Medulla oblongata (tissue), 1 donor: ENCODE measurements at regions not wholly inside any gene's neighbourhood (a gene's known extent, or its start where the extent isn't known, plus 50 kb on each side); places are given as distances from the start of the nearest gene placed in this dataset.
A peak's percentile ranks its signal among the peaks of the same experiment; 100 is the strongest.
"Not testable (repeated sequence)": the region's sequence is repeated elsewhere in the genome, so short reads cannot be mapped to it uniquely, and the experiment has no call there.

ENCODE experiments used
- DNase-seq: peaks from one replicate; pipeline ENCODE4 v3.0.0-alpha.2; 2015; ENCODE audit errors: extremely low spot score

DNA sequence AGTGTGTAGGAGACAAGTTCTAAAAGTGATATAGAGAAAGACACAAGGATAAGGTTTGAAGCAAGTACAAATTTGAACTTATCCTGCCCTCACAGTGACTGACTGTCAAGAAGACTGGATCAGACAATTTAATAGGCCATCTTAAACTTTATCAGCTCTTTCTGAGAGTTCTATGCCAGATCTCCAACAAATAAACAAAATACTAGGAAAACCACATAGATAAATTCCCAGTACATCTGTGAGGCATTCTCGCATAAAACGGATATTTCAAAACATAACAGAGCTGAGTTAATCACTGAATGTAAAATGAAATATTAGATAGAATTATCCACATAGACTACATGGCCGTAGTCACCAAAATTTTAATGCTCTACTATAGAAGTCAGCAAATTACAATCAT lies 120.9 kb upstream of the LUZP2 start:
- no peak for DNase-seq

DNA sequence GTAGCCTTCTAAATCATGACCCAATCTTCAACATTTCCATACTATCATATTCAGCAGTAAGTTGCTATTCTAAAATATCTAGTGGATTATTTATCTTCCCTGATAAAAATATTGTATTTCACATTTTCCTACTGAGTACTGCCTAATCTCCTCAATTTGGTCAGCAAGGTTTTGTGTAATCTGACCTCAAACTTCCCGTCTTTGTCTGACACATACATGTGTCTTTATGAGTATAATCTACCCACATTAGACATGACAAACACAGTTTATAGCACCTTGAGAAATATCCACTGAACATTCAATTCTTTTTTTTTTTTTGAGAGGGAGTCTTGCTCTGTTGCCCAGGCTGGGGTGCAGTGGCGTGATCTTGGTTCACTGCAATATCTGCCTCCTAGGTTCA lies 113.7 kb upstream of the LUZP2 start:
- DNase-seq: no peak

DNA sequence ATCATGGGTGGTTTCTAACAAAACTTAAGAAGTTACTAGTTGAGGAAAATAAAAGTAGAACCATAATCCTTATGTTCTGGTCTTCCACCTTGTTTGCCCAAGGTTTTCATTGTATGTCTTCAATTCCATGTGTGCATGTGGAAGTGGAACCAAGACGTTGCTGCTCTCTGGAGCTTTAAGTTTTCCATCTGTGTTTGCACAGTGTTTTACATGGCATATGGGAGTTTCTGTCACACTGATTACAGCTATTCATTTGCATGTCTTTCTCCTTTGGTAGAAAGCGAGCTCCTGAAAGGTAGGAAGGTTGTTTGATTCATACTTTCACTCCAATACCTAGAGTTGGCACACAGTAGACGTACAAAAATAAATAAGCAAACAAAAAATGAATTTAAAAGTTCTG lies 112.6 kb upstream of the LUZP2 start:
- no peak for DNase-seq

DNA sequence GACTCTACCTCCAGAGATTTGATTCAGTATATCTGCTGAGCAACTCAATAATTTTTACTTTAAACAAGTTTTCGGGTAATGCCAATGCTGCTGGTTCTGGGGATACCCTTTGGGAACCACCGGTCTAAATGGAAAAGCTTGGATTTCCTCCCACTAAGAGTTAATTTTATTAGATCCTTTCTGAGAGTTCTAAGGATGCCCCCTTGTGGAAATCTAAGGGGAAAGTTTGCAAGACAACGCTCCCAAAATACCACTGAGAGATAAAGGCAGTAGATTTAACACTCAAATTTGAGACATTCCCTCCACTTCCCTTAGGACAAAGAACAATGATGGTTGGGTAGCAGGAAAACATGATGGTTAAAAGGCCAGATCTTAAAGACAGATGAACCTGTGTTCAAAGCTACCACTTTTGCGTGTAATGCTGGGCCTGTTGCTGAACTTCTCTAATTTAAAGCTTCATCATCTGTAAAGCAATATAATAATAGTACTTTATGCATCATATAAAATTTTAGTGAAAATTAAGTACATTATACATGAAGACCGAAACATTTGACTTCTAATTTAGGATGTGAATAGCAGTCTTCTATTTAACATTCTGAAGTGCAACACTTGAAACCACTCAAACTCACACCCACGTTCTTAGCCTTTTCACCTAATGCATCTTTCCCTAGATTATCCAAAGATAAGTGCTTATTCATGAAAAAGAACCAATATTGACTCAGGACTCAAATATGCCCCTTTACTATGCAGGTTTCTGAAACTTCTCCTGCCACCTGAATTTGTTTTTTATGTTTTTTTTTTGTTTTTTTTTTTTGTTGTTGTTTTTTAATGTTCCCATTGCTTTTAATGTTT lies 110.1 kb upstream of the LUZP2 start:
- peak; percentile 27 for DNase-seq

DNA sequence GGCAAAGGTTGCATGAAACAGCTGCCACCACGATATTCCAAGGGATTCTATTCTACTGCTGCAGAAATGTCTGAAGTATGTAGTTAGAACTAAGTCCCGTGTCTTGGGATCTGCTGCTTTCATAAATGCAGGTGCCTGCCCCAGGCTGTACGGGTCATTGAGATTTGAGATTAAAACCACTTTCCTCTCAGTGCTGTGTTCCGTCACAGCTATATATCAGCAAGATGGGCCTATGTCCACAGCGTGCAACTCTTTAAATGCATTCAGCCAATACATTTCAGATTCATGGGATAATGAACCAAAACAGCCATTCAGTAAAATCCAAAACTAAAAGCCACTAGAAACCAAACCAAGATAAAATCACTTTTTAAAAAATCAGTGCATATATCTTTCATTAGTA lies 107.3 kb upstream of the LUZP2 start:
- DNase-seq: no peak

DNA sequence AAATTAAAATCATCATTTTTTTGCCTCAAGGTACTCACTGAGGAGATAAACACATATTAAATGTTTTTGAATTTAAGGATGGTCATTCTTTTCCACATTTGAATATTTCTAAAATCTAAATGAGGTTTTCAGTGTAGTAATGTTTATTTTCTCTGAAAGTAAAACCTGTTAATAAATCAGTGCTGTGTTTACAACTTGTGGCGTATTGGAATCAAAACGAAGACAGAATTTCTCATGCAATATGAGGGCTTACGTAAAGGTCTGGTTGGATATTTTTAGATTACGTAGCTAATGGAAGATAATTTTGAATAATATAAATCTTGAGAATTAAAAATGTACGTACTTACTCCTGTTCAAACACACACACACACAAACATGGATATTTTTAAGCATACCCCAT lies 106.8 kb upstream of the LUZP2 start:
- no peak for DNase-seq

DNA sequence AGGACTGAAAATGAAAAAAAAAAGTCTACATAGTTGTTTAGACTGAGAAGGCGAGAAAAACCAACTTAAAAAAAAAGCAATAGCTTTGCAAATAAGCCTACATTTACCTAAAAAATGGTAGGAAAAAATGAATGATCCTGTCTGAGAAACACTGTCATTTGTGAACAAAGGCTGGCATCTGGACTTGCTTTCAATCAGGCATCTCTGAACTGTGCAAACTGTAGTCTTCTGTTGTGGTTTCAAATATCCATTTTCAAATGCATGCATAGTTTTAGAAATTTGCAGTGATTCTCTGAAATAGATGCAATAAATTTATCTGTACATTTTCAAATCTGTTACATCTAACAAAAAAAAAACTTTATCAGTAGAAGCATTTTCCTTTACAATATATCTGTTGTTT lies 106.1 kb upstream of the LUZP2 start:
- DNase-seq: no peak

DNA sequence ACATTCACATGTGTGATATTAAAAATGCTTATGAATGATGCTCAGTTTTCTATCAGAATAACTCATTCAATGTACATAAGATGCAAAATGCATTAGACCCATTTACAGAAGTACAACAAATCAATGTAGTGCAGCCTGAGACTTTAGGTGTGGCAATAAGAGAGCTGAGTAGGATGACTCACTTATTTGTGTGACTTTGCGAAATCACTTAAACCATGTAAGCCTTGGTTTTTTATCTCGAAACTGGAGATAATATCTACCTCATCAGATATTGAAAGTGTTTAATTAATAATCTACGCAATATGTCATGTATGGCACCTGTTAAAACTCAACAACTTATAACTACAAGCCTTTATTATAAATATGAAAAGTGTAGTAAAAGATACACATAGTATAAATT lies 105.7 kb upstream of the LUZP2 start:
- no peak for DNase-seq

DNA sequence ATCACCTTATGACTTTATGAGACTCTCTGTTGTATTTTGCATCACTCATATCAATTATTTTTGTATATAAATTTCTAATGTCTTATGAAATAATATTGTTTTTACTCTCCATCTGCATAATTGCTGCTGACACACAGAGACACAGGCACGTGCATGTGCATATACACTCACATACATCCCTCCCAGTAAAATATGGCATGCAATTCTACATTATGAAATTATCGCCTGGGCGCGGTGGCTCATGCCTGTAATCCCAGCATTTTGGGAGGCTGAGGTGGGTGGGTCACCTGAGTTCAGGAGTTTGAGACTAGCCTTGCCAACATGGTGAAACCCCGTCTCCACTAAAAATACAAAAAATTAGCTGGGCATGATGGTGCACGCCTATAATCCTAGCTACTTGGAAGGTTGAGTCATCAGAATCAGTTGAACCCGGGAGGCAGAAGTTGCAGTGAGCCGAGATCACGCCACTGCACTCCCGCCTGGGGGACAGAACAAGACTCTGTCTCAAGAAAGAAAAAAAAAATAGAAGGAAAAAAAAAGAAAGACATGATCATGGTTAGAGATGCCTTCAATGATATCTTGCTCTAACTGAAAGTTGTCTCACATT lies 96.7 kb upstream of the LUZP2 start:
- no peak for DNase-seq

DNA sequence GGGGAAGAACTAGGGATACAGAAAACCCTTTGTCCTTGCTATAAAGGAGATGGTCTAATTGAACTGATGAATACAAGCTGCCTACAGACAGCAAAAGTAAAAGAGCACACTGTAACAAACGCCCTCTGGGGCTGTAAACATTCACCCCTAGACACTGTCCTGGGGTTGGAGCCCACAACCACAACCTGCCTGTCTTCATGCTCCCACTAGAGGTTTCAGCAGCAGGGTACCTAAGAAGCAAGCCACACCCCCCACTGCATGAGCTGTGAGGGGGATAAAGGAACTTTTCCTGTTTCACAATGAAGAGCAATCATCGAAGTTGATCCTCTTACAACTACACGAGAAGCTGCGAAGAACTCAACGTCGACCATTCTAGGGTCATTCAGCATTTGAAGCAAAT lies 90.5 kb upstream of the LUZP2 start:
- DNase-seq: no peak

DNA sequence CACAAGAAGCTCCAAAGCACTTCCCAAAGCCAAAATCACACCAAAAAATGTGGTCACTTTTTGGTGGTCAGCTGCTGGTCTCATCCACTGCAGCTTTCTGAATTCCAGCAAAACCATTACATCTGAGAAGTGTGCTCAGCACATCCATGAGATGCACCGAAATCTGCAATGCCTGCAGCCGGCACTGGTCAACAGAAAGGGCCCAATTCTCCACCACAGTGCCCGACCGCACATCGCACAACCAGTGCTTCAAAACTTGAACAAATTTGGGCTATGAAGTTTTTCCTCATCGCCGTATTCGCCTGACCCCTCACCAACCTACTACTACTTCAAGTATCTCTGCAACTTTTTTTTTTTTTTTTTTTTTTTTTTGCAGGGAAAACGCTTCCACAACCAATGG lies 89.9 kb upstream of the LUZP2 start:
- no peak for DNase-seq

DNA sequence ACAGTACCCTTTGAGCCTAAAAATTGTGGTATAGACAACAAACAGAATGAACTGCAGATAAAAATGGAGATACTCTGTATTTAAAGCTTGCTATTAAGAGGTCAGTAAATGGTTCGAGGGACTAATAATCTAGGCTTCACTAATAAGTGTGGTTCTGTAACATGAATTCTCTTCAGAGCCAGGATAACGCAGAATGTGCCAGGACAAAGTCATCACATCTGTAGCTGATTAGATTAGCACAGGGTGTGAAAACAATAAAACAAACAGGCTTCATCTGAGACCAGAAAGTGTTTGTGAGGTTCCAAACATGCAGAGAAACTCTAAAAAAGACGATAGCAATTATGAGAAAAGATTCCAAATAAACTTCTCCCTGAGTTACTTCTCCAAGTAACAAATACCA lies 89.1 kb upstream of the LUZP2 start:
- DNase-seq: no peak

DNA sequence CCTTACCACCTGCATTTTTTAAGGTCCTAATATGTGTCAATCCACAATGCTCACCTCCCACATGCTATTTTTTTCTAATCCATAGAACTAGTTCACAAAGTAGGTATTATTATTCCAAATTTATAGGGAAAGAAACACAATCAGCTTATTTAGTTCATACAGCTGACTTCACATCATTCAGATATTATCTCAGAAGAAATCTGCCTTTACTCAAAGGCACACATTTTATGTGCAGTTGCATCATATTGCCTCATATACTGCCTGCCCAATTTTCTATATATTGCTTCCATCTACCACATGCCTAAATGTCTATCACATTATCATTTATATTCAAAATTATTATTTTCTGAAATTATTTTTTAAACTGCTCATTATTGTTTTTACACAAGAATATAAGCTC lies 88.7 kb upstream of the LUZP2 start:
- DNase-seq: no peak

DNA sequence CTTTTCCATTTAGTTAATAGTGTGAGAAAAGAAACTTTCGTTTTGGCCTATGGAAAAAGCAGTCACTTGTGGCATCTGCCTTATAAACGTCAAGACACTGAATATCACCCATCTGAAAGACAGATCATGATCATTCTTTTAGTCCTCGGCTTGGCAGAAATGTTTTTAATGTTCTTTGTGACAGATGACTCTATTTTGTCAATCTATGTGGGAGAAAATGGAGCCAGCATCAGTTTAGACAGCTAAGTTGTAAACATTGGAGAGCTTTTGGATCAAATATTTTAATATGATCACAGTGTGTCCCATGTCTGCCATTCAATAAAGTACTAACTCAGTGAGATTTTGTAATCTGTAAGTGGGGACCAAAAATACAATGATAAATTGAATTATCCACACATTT lies 85.1 kb upstream of the LUZP2 start:
- no peak for DNase-seq

DNA sequence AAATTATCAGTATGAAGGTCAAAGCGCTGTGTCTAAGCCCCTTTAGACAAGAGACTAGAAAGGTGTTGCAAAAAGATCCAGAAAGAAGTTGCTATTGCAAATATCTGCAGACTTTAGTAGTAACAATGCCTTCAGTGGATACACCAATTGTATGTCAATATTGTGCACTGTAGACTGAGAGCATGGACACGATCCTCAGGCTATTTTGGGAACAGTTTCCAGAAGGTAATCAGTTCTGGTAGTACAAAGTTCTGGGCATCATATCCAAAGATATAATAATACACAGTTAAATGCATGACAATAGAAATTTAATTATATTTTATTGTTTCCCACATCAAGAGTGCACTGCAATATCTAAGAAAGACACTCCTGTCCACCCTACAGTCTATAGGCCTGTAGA lies 84.1 kb upstream of the LUZP2 start:
- no peak for DNase-seq

DNA sequence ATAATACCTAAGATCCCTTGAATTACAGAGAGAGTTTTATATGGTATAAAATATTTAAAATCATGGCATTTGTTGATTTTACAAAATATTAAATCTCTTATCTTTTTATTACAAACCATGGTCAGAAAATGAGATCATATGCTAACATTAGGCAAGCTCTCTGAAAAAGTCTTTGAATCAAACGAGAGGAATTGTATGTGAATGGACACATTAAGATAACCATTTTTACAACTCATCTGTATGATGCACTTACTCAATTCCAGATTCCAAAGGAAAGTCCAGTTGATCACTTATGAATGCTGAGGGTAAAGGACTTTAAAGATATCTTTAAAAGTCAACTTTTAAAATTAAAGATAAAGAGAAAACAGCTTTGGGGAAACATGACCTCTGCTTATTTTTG lies 83.5 kb upstream of the LUZP2 start:
- DNase-seq: no peak

DNA sequence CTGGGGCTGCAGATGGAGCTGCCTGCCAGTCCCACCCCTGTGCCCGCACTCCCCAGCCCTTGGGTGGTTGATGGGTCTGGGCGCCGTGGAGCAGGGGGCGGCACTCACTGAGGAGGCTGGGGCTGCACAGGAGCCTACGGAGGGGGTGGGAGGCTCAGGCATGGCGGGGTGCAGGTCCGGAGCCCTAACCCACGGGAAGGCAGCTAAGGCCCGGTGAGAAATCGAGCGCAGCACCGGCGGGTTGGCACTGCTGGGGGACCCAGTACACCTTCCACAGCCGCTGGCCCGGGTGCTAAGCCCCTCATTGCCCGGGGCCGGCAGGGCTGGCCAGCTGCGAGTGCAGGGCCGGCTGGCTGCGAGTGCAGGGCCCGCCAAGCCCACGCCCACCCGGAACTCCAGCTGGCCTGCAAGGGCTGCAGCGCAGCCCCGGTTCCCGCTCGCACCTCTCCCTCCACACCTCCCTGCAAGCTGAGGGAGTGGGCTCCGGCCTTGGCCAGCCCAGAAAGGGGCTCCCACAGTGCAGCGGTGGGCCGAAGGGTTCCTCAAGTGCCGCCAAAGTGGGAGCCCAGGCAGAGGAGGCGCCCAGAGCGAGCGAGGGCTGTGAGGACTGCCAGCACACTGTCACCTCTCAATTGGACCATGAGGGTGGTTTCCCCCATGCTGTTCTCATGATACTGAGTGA lies 80.8 kb upstream of the LUZP2 start:
- DNase-seq: not testable (repeated sequence)

DNA sequence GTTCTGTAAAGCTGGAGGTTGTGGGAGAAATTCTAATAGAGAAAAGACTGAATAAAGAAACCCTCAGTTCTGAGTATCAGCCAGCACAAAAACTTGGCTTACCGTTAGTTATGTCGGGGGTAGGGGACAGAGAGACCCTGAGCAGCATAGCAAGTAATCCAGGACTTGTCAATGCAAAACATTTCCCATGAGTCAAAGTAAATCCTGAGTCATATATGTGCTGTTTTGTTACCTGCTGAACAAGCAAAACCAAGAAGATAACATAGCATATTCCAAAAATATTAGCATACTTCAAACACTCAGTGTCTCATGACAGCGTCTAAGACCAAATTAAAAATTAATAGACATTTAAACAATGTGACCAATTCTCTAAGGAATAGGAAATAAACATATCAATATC lies 75.1 kb upstream of the LUZP2 start:
- DNase-seq: no peak

DNA sequence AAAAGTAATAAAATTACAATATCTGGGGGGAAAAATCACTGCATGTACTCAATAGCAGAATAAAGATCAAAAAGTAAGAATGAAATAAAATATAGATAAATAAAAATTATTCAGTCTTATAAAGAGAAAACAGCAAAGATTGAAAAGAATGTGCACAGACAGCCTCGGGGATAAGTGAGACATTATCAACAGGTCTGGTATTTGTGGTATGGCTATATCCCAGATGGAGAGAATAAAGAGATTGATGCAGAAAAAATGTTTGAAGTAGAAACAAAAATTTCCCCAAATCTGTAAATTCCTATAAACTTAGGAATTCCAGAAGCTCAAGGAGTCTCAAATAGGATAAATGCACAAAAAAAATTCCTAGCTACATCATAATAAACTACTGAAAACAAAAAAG lies 74.5 kb upstream of the LUZP2 start:
- DNase-seq: no peak

DNA sequence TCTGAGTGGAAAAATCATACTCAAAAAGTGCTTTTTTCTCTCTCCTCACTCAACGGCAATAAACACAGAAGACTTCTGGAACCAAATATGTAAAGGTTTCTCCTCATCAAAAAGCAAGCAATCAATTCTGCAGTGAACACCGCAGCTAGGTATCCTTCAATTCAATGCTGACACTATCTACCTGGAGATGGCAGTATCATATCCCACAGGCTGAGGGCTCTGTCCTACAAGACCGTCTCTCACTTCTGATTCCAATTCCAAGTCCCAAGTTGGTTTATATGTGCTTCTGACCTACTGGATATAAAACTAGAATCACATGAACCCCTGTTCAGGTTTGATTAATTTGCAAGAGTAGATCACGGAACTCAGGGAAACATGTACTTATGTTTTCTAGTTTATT lies 59.7 kb upstream of the LUZP2 start:
- DNase-seq: no peak
